ENCODE measurements at regions not wholly inside any gene's neighbourhood (a gene's known extent, or its start where the extent isn't known, plus 50 kb on each side); places are given as distances from the start of the nearest gene placed in this dataset.

- TF ChIP-seq CTCF (IDR thresholded peaks at IDR 0.05) (no peak), POLR2A (IDR thresholded peaks at IDR 0.05) (no peak)
Observed at GRCh38 chr6:101202867-101203374, 190.6 kb upstream of the GRIK2 start.
